Dermis microvascular lymphatic vessel endothelial cell (primary cell): ENCODE measurements at regions not wholly inside any gene's neighbourhood (a gene's known extent, or its start where the extent isn't known, plus 50 kb on each side); places are given as distances from the start of the nearest gene placed in this dataset.

ENCODE experiments used
- DNase-seq, 2 donors: peaks; one replicate each; pipeline versions ENCODE4 v3.0.0 to v3.0.0-alpha.2; 2010; ENCODE audit warnings: low read depth in 2 of 2

GRCh38 chr12:75842090-75842489, 189.5 kb downstream of the PHLDA1 start:
- peak; percentile 34 to 75 for DNase-seq

GRCh38 chr12:75840994-75841355, 190.6 kb downstream of the PHLDA1 start:
- no peak for DNase-seq

- no peak for DNase-seq
Observed at GRCh38 chr12:75838309-75838708, 193.3 kb downstream of the PHLDA1 start.

- no peak for DNase-seq
Observed at GRCh38 chr12:75837700-75838099, 193.9 kb downstream of the PHLDA1 start.

- no peak for DNase-seq
Observed at GRCh38 chr12:75836533-75836932, 195.0 kb downstream of the PHLDA1 start.

- no peak for DNase-seq
Observed at GRCh38 chr12:75834591-75834990, 197.0 kb downstream of the PHLDA1 start.

- no peak for DNase-seq
Observed at GRCh38 chr12:75833268-75833667, 198.3 kb downstream of the PHLDA1 start.

GRCh38 chr12:75831402-75831801, 200.2 kb downstream of the PHLDA1 start:
- DNase-seq: no peak

- DNase-seq: no peak
Observed at GRCh38 chr12:75827061-75827460, 204.5 kb downstream of the PHLDA1 start.

GRCh38 chr12:75825686-75826085, 205.9 kb downstream of the PHLDA1 start:
- peak in 1 of 2 donors; percentile 55 for DNase-seq

GRCh38 chr12:75823475-75823874, 208.1 kb downstream of the PHLDA1 start:
- DNase-seq: no peak

GRCh38 chr12:75822416-75822815, 209.2 kb downstream of the PHLDA1 start:
- DNase-seq: no peak

- DNase-seq: no peak
Observed at GRCh38 chr12:75820848-75821578, 210.6 kb downstream of the PHLDA1 start.

GRCh38 chr12:75820071-75820470, 211.5 kb downstream of the PHLDA1 start:
- DNase-seq: no peak

- no peak for DNase-seq
Observed at GRCh38 chr12:75819512-75819911, 212.1 kb downstream of the PHLDA1 start.

GRCh38 chr12:75818863-75819262, 212.7 kb downstream of the PHLDA1 start:
- no peak for DNase-seq

- DNase-seq: peak; percentile 77 to 78
Observed at GRCh38 chr12:75816897-75817296, 214.7 kb downstream of the PHLDA1 start.

- DNase-seq: peak in 1 of 2 donors; percentile 13
Observed at GRCh38 chr12:75815756-75816155, 215.8 kb downstream of the PHLDA1 start.

- peak; percentile 92 to 97 for DNase-seq
Observed at GRCh38 chr12:75814851-75815754, 216.5 kb downstream of the PHLDA1 start.

GRCh38 chr12:75813072-75813471, 218.5 kb downstream of the PHLDA1 start:
- DNase-seq: no peak

- no peak for DNase-seq
Observed at GRCh38 chr12:75812271-75813018, 219.1 kb downstream of the PHLDA1 start.

- no peak for DNase-seq
Observed at GRCh38 chr12:75809746-75810145, 221.8 kb downstream of the PHLDA1 start.
